ENCODE measurements at regions not wholly inside any gene's neighbourhood (a gene's known extent, or its start where the extent isn't known, plus 50 kb on each side); places are given as distances from the start of the nearest gene placed in this dataset.

- no peak for TF ChIP-seq JUND (IDR thresholded peaks at IDR 0.05; ENCODE audit: low read depth)
- no peak for DNase-seq (ENCODE audit: low read depth in 1 of 2, low spot score in 1 of 2)
- in situ Hi-C loops (cut with HindIII; ENCODE audit: low pct_unique_long_range_greater_than_20kb, low sequenced_read_pairs): no loop called here
These were observed 113.8 kb upstream of the MAFB start for GRCh38 chr20:40802886-40803285.

GRCh38 chr20:40803381-40803780, 114.3 kb upstream of the MAFB start:
- in situ Hi-C loops (cut with HindIII; ENCODE audit: low pct_unique_long_range_greater_than_20kb, low sequenced_read_pairs): no loop called here
- TF ChIP-seq JUND (IDR thresholded peaks at IDR 0.05; ENCODE audit: low read depth): no peak
- DNase-seq (ENCODE audit: low read depth in 1 of 2, low spot score in 1 of 2): no peak

GRCh38 chr20:40805592-40805991, 116.6 kb upstream of the MAFB start:
- no peak for TF ChIP-seq JUND (IDR thresholded peaks at IDR 0.05; ENCODE audit: low read depth)
- in situ Hi-C loops (cut with HindIII; ENCODE audit: low pct_unique_long_range_greater_than_20kb, low sequenced_read_pairs): no loop called here
- DNase-seq (ENCODE audit: low read depth in 1 of 2, low spot score in 1 of 2): no peak

GRCh38 chr20:40806929-40807820, 118.1 kb upstream of the MAFB start:
- no peak for DNase-seq (ENCODE audit: low read depth in 1 of 2, low spot score in 1 of 2)
- no peak for TF ChIP-seq JUND (IDR thresholded peaks at IDR 0.05; ENCODE audit: low read depth)
- in situ Hi-C loops (cut with HindIII; ENCODE audit: low pct_unique_long_range_greater_than_20kb, low sequenced_read_pairs): no loop called here

GRCh38 chr20:40807821-40808170, 118.8 kb upstream of the MAFB start:
- no peak for TF ChIP-seq JUND (IDR thresholded peaks at IDR 0.05; ENCODE audit: low read depth)
- in situ Hi-C loops (cut with HindIII; ENCODE audit: low pct_unique_long_range_greater_than_20kb, low sequenced_read_pairs): no loop called here

GRCh38 chr20:40808936-40809335, 119.9 kb upstream of the MAFB start:
- in situ Hi-C loops (cut with HindIII; ENCODE audit: low pct_unique_long_range_greater_than_20kb, low sequenced_read_pairs): no loop called here
- no peak for TF ChIP-seq JUND (IDR thresholded peaks at IDR 0.05; ENCODE audit: low read depth)
- no peak for DNase-seq (ENCODE audit: low read depth in 1 of 2, low spot score in 1 of 2)

More at GRCh38 chr20:40807821-40808170, 118.8 kb upstream of the MAFB start:
- no peak for DNase-seq (ENCODE audit: low read depth in 1 of 2, low spot score in 1 of 2)

GRCh38 chr20:40809361-40809760, 120.3 kb upstream of the MAFB start:
- no peak for DNase-seq (ENCODE audit: low read depth in 1 of 2, low spot score in 1 of 2)
- no peak for TF ChIP-seq JUND (IDR thresholded peaks at IDR 0.05; ENCODE audit: low read depth)
- in situ Hi-C loops (cut with HindIII; ENCODE audit: low pct_unique_long_range_greater_than_20kb, low sequenced_read_pairs): no loop called here

GRCh38 chr20:40810332-40811000, 121.4 kb upstream of the MAFB start:
- no peak for TF ChIP-seq JUND (IDR thresholded peaks at IDR 0.05; ENCODE audit: low read depth)
- DNase-seq (ENCODE audit: low read depth in 1 of 2, low spot score in 1 of 2): no peak
- in situ Hi-C loops (cut with HindIII; ENCODE audit: low pct_unique_long_range_greater_than_20kb, low sequenced_read_pairs): no loop called here

- in situ Hi-C loops (cut with HindIII; ENCODE audit: low pct_unique_long_range_greater_than_20kb, low sequenced_read_pairs): no loop called here
- no peak for TF ChIP-seq JUND (IDR thresholded peaks at IDR 0.05; ENCODE audit: low read depth)
These were observed 122.0 kb upstream of the MAFB start for GRCh38 chr20:40811004-40811403.

GRCh38 chr20:40811660-40812414, 122.8 kb upstream of the MAFB start:
- no peak for DNase-seq (ENCODE audit: low read depth in 1 of 2, low spot score in 1 of 2)
- in situ Hi-C loops (cut with HindIII; ENCODE audit: low pct_unique_long_range_greater_than_20kb, low sequenced_read_pairs): no loop called here
- TF ChIP-seq JUND (IDR thresholded peaks at IDR 0.05; ENCODE audit: low read depth): no peak

More at GRCh38 chr20:40811004-40811403, 122.0 kb upstream of the MAFB start:
- no peak for DNase-seq (ENCODE audit: low read depth in 1 of 2, low spot score in 1 of 2)

- TF ChIP-seq JUND (IDR thresholded peaks at IDR 0.05; ENCODE audit: low read depth): no peak
These were observed 123.4 kb upstream of the MAFB start for GRCh38 chr20:40812415-40812925.

GRCh38 chr20:40813029-40813431, 124.0 kb upstream of the MAFB start:
- in situ Hi-C loops (cut with HindIII; ENCODE audit: low pct_unique_long_range_greater_than_20kb, low sequenced_read_pairs): no loop called here
- DNase-seq (ENCODE audit: low read depth in 1 of 2, low spot score in 1 of 2): no peak
- no peak for TF ChIP-seq JUND (IDR thresholded peaks at IDR 0.05; ENCODE audit: low read depth)

More at GRCh38 chr20:40812415-40812925, 123.4 kb upstream of the MAFB start:
- in situ Hi-C loops (cut with HindIII; ENCODE audit: low pct_unique_long_range_greater_than_20kb, low sequenced_read_pairs): no loop called here
- no peak for DNase-seq (ENCODE audit: low read depth in 1 of 2, low spot score in 1 of 2)
